ENCODE measurements at regions not wholly inside any gene's neighbourhood (a gene's known extent, or its start where the extent isn't known, plus 50 kb on each side); places are given as distances from the start of the nearest gene placed in this dataset.

GRCh38 chr6:92942549-92942948 lies 476.8 kb downstream of the EPHA7 start:
- DNase-seq (no peak), ATAC-seq (no peak)
- no peaks in the 10 kb centered on the region for H3K9me3 Mint-ChIP-seq
- H3K27me3 Mint-ChIP-seq = no peaks in the 10 kb centered on the region
- H3K27ac Mint-ChIP-seq = no peak overlapping the region
- H3K4me3 Mint-ChIP-seq = no peak overlapping the region
- H3K4me1 Mint-ChIP-seq = no peaks in the 10 kb centered on the region
- H3K36me3 Mint-ChIP-seq (ENCODE audit: low read depth) = no peaks in the 10 kb centered on the region

- no peaks in the 10 kb centered on the region for H3K36me3 Mint-ChIP-seq (ENCODE audit: low read depth)
- no peak overlapping the region for H3K4me3 Mint-ChIP-seq
- DNase-seq (no peak), ATAC-seq (no peak)
- H3K9me3 Mint-ChIP-seq = peaks cover 19% of the 10 kb centered on the region
- H3K4me1 Mint-ChIP-seq = no peaks in the 10 kb centered on the region
- H3K27me3 Mint-ChIP-seq = no peaks in the 10 kb centered on the region
- no peak overlapping the region for H3K27ac Mint-ChIP-seq
Observed at GRCh38 chr6:92934625-92935024, 484.7 kb downstream of the EPHA7 start.

GRCh38 chr6:92930171-92930570 lies 489.2 kb downstream of the EPHA7 start:
- Mint-ChIP-seq H3K27me3 (no peaks in the 10 kb centered on the region), H3K36me3 (ENCODE audit: low read depth) (no peaks in the 10 kb centered on the region), H3K4me1 (no peaks in the 10 kb centered on the region), H3K4me3 (no peak overlapping the region), H3K9me3 (peaks cover 10% of the 10 kb centered on the region), H3K27ac (no peak overlapping the region)
- DNase-seq (no peak), ATAC-seq (no peak)

GRCh38 chr6:92922216-92922806 lies 497.0 kb downstream of the EPHA7 start:
- DNase-seq = no peak
- Mint-ChIP-seq H3K9me3 (peaks cover 7% of the 10 kb centered on the region), H3K27me3 (no peaks in the 10 kb centered on the region), H3K4me1 (no peaks in the 10 kb centered on the region), H3K4me3 (no peak overlapping the region), H3K36me3 (ENCODE audit: low read depth) (no peaks in the 10 kb centered on the region), H3K27ac (no peak overlapping the region)
- ATAC-seq = peak; percentile 28

- no peak for ATAC-seq
- no peak for DNase-seq
Observed at GRCh38 chr6:92915466-92915865, 503.9 kb downstream of the EPHA7 start.

GRCh38 chr6:92911301-92911700 lies 508.1 kb downstream of the EPHA7 start:
- Mint-ChIP-seq H3K4me1 (no peaks in the 10 kb centered on the region), H3K36me3 (ENCODE audit: low read depth) (no peaks in the 10 kb centered on the region), H3K9me3 (peaks cover 8% of the 10 kb centered on the region), H3K4me3 (no peak overlapping the region), H3K27ac (no peak overlapping the region), H3K27me3 (no peaks in the 10 kb centered on the region)
- ATAC-seq (no peak), DNase-seq (no peak)

More at GRCh38 chr6:92915466-92915865, 503.9 kb downstream of the EPHA7 start:
- Mint-ChIP-seq H3K9me3 (peaks cover 12% of the 10 kb centered on the region), H3K36me3 (ENCODE audit: low read depth) (no peaks in the 10 kb centered on the region), H3K4me3 (no peak overlapping the region), H3K27ac (no peak overlapping the region), H3K27me3 (no peaks in the 10 kb centered on the region), H3K4me1 (no peaks in the 10 kb centered on the region)

GRCh38 chr6:92910646-92911045 lies 508.7 kb downstream of the EPHA7 start:
- Mint-ChIP-seq H3K36me3 (ENCODE audit: low read depth) (no peaks in the 10 kb centered on the region), H3K27me3 (no peaks in the 10 kb centered on the region), H3K4me1 (no peaks in the 10 kb centered on the region), H3K9me3 (peaks cover 8% of the 10 kb centered on the region), H3K4me3 (no peak overlapping the region), H3K27ac (no peak overlapping the region)
- ATAC-seq (no peak), DNase-seq (no peak)

GRCh38 chr6:92906385-92906784 lies 513.0 kb downstream of the EPHA7 start:
- H3K36me3 Mint-ChIP-seq (ENCODE audit: low read depth) = no peaks in the 10 kb centered on the region
- no peak overlapping the region for H3K4me3 Mint-ChIP-seq
- H3K27ac Mint-ChIP-seq = no peak overlapping the region
- H3K27me3 Mint-ChIP-seq = no peaks in the 10 kb centered on the region
- no peaks in the 10 kb centered on the region for H3K9me3 Mint-ChIP-seq
- ATAC-seq (no peak), DNase-seq (no peak)
- H3K4me1 Mint-ChIP-seq = no peaks in the 10 kb centered on the region

GRCh38 chr6:92893741-92894140 lies 525.6 kb downstream of the EPHA7 start:
- H3K9me3 Mint-ChIP-seq = peaks cover 4% of the 10 kb centered on the region
- H3K4me3 Mint-ChIP-seq = no peak overlapping the region
- H3K36me3 Mint-ChIP-seq (ENCODE audit: low read depth) = no peaks in the 10 kb centered on the region
- H3K27me3 Mint-ChIP-seq = no peaks in the 10 kb centered on the region
- H3K27ac Mint-ChIP-seq = no peak overlapping the region
- DNase-seq (no peak), ATAC-seq (no peak)
- H3K4me1 Mint-ChIP-seq = no peaks in the 10 kb centered on the region

- DNase-seq (no peak), ATAC-seq (no peak)
- H3K36me3 Mint-ChIP-seq (ENCODE audit: low read depth) = no peaks in the 10 kb centered on the region
- H3K4me1 Mint-ChIP-seq = no peaks in the 10 kb centered on the region
- H3K9me3 Mint-ChIP-seq = peaks cover 4% of the 10 kb centered on the region
- no peaks in the 10 kb centered on the region for H3K27me3 Mint-ChIP-seq
- H3K27ac Mint-ChIP-seq = no peak overlapping the region
- no peak overlapping the region for H3K4me3 Mint-ChIP-seq
Observed at GRCh38 chr6:92892626-92893170, 526.7 kb downstream of the EPHA7 start.

- no peaks in the 10 kb centered on the region for H3K27me3 Mint-ChIP-seq
- no peak overlapping the region for H3K4me3 Mint-ChIP-seq
- H3K36me3 Mint-ChIP-seq (ENCODE audit: low read depth) = no peaks in the 10 kb centered on the region
- no peak overlapping the region for H3K27ac Mint-ChIP-seq
- H3K4me1 Mint-ChIP-seq = no peaks in the 10 kb centered on the region
- peaks cover 7% of the 10 kb centered on the region for H3K9me3 Mint-ChIP-seq
- ATAC-seq (no peak), DNase-seq (no peak)
Observed at GRCh38 chr6:92888316-92888715, 531.0 kb downstream of the EPHA7 start.

GRCh38 chr6:92887871-92888270 lies 531.5 kb downstream of the EPHA7 start:
- Mint-ChIP-seq H3K27me3 (no peaks in the 10 kb centered on the region), H3K9me3 (peaks cover 7% of the 10 kb centered on the region), H3K4me1 (no peaks in the 10 kb centered on the region), H3K4me3 (no peak overlapping the region), H3K27ac (no peak overlapping the region), H3K36me3 (ENCODE audit: low read depth) (no peaks in the 10 kb centered on the region)
- ATAC-seq (no peak), DNase-seq (no peak)

GRCh38 chr6:92879526-92879925 lies 539.8 kb downstream of the EPHA7 start:
- Mint-ChIP-seq H3K4me3 (no peak overlapping the region), H3K27ac (no peak overlapping the region), H3K27me3 (no peaks in the 10 kb centered on the region), H3K9me3 (peaks cover 28% of the 10 kb centered on the region), H3K36me3 (ENCODE audit: low read depth) (no peaks in the 10 kb centered on the region), H3K4me1 (no peaks in the 10 kb centered on the region)
- ATAC-seq (no peak), DNase-seq (no peak)

GRCh38 chr6:92864966-92865555 lies 554.3 kb downstream of the EPHA7 start:
- Mint-ChIP-seq H3K9me3 (no peaks in the 10 kb centered on the region), H3K27me3 (no peaks in the 10 kb centered on the region), H3K4me1 (no peaks in the 10 kb centered on the region), H3K36me3 (ENCODE audit: low read depth) (no peaks in the 10 kb centered on the region), H3K27ac (no peak overlapping the region), H3K4me3 (no peak overlapping the region)
- ATAC-seq = no peak
- no peak for DNase-seq

- H3K4me3 Mint-ChIP-seq = no peak overlapping the region
- H3K27me3 Mint-ChIP-seq = no peaks in the 10 kb centered on the region
- H3K27ac Mint-ChIP-seq = no peak overlapping the region
- no peaks in the 10 kb centered on the region for H3K36me3 Mint-ChIP-seq (ENCODE audit: low read depth)
- H3K4me1 Mint-ChIP-seq = no peaks in the 10 kb centered on the region
- ATAC-seq = no peak
- peaks cover 12% of the 10 kb centered on the region for H3K9me3 Mint-ChIP-seq
- DNase-seq = no peak
Observed at GRCh38 chr6:92849636-92850035, 569.7 kb downstream of the EPHA7 start.
